ENCODE measurements at regions not wholly inside any gene's neighbourhood (a gene's known extent, or its start where the extent isn't known, plus 50 kb on each side); places are given as distances from the start of the nearest gene placed in this dataset.

DNA sequence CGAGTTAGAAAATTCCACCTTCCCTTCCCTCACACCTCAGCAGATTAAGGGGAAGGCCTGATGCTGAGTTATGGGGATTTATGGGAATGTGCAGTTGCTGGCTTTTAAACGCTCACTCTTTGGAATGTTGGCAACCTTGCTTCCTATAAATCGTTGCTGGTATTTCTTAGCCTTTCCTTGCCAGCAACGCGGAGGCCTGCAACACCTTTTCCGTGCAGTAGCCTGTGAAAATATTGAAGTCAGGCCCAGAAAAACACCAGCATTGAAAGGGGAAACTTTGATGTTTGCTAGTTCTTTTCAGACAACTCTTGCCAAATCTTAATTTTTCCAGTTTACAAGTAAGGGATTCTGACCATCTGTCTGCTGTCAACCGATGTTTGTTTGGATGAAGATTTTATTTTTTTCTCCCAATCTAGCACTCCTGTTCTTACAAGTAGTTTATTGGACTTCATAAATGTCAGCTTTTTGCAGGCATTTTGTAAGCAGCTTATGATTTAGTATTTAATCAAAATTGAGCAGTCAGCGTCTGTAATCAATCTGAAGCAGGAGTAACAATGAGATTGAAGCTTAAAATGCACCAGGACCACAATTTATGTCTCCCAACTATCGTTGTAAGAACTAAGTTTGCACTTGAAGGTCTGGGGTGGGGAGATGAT is 251.0 kb downstream of the RPLP1 start:
- TF ChIP-seq, protein P1, sequence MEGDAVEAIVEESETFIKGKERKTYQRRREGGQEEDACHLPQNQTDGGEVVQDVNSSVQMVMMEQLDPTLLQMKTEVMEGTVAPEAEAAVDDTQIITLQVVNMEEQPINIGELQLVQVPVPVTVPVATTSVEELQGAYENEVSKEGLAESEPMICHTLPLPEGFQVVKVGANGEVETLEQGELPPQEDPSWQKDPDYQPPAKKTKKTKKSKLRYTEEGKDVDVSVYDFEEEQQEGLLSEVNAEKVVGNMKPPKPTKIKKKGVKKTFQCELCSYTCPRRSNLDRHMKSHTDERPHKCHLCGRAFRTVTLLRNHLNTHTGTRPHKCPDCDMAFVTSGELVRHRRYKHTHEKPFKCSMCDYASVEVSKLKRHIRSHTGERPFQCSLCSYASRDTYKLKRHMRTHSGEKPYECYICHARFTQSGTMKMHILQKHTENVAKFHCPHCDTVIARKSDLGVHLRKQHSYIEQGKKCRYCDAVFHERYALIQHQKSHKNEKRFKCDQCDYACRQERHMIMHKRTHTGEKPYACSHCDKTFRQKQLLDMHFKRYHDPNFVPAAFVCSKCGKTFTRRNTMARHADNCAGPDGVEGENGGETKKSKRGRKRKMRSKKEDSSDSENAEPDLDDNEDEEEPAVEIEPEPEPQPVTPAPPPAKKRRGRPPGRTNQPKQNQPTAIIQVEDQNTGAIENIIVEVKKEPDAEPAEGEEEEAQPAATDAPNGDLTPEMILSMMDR (IDR thresholded peaks at IDR 0.05; ENCODE audit: borderline replicate concordance, extremely low read depth, low read length, poor library complexity, severe bottlenecking), result no peak
- TF ChIP-seq EZH2 (IDR thresholded peaks at IDR 0.05; ENCODE audit: borderline replicate concordance, low read depth, low read length, severe bottlenecking), result no peak
